Stimulated activated CD4-positive, alpha-beta T cell treated with anti-CD3 and anti-CD28 coated beads, Interleukin-4, amount 100 ng/mL, for 24 hours (primary cell): ENCODE measurements at regions not wholly inside any gene's neighbourhood (a gene's known extent, or its start where the extent isn't known, plus 50 kb on each side); places are given as distances from the start of the nearest gene placed in this dataset.
"Not testable (repeated sequence)": the region's sequence is repeated elsewhere in the genome, so short reads cannot be mapped to it uniquely, and the experiment has no call there.

ENCODE experiments used
- DNase-seq: peaks from one replicate; pipeline ENCODE4 v3.0.0-alpha.2; 2020

GRCh38 chr6:138666636-138667035 is 106.9 kb upstream of the CCDC28A start:
- DNase-seq, result no peak

GRCh38 chr6:138667408-138667807 is 106.2 kb upstream of the CCDC28A start:
- DNase-seq, result no peak

- DNase-seq, result no peak
These were observed 102.2 kb upstream of the CCDC28A start for GRCh38 chr6:138671351-138671750.

- no peak for DNase-seq
These were observed 100.1 kb upstream of the CCDC28A start for GRCh38 chr6:138673346-138674014.

GRCh38 chr6:138674444-138674843 is 99.1 kb upstream of the CCDC28A start:
- DNase-seq, result not testable (repeated sequence)

GRCh38 chr6:138677538-138677937 is 96.0 kb upstream of the CCDC28A start:
- DNase-seq, result no peak

GRCh38 chr6:138678168-138678567 is 95.4 kb upstream of the CCDC28A start:
- DNase-seq, result no peak

GRCh38 chr6:138680085-138680484 is 93.5 kb upstream of the CCDC28A start:
- no peak for DNase-seq

GRCh38 chr6:138681627-138682026 is 91.9 kb upstream of the CCDC28A start:
- no peak for DNase-seq

- DNase-seq, result no peak
These were observed 90.7 kb upstream of the CCDC28A start for GRCh38 chr6:138682704-138683527.

GRCh38 chr6:138685257-138685656 is 88.3 kb upstream of the CCDC28A start:
- no peak for DNase-seq

GRCh38 chr6:138685781-138686180 is 87.8 kb upstream of the CCDC28A start:
- DNase-seq, result no peak

GRCh38 chr6:138688580-138688979 is 85.0 kb upstream of the CCDC28A start:
- DNase-seq, result no peak

GRCh38 chr6:138689849-138690248 is 83.7 kb upstream of the CCDC28A start:
- no peak for DNase-seq

- DNase-seq, result no peak
These were observed 82.5 kb upstream of the CCDC28A start for GRCh38 chr6:138690975-138691594.

- no peak for DNase-seq
These were observed 81.9 kb upstream of the CCDC28A start for GRCh38 chr6:138691595-138692057.

- DNase-seq, result peak; percentile 46
These were observed 81.3 kb upstream of the CCDC28A start for GRCh38 chr6:138692058-138692977.

GRCh38 chr6:138692978-138693909 is 80.3 kb upstream of the CCDC28A start:
- DNase-seq, result peak; percentile 7

- no peak for DNase-seq
These were observed 78.4 kb upstream of the CCDC28A start for GRCh38 chr6:138695193-138695592.

- DNase-seq, result no peak
These were observed 59.1 kb upstream of the CCDC28A start for GRCh38 chr6:138714493-138714892.

GRCh38 chr6:138716013-138716412 is 57.6 kb upstream of the CCDC28A start:
- DNase-seq, result no peak
